ENCODE measurements at regions not wholly inside any gene's neighbourhood (a gene's known extent, or its start where the extent isn't known, plus 50 kb on each side); places are given as distances from the start of the nearest gene placed in this dataset.
"Not testable (repeated sequence)": the region's sequence is repeated elsewhere in the genome, so short reads cannot be mapped to it uniquely, and the experiment has no call there.

- no peak for DNase-seq (ENCODE audit: low read depth in 2 of 2)
Measured at GRCh38 chr3:72178463-72179106, 393.6 kb upstream of the PROK2 start.

GRCh38 chr3:72177075-72178050 lies 392.4 kb upstream of the PROK2 start:
- no peak for DNase-seq (ENCODE audit: low read depth in 2 of 2)

GRCh38 chr3:72176537-72177041 lies 391.6 kb upstream of the PROK2 start:
- no peak for DNase-seq (ENCODE audit: low read depth in 2 of 2)

- DNase-seq (ENCODE audit: low read depth in 2 of 2): no peak
Measured at GRCh38 chr3:72175296-72175858, 390.4 kb upstream of the PROK2 start.

- no peak for DNase-seq (ENCODE audit: low read depth in 2 of 2)
Measured at GRCh38 chr3:72174890-72175289, 389.9 kb upstream of the PROK2 start.

GRCh38 chr3:72174040-72174439 lies 389.1 kb upstream of the PROK2 start:
- DNase-seq (ENCODE audit: low read depth in 2 of 2): no peak

- no peak for DNase-seq (ENCODE audit: low read depth in 2 of 2)
Measured at GRCh38 chr3:72171946-72172345, 387.0 kb upstream of the PROK2 start.

GRCh38 chr3:72171463-72171881 lies 386.5 kb upstream of the PROK2 start:
- DNase-seq (ENCODE audit: low read depth in 2 of 2): no peak

- DNase-seq (ENCODE audit: low read depth in 2 of 2): no peak
Measured at GRCh38 chr3:72169561-72170472, 384.9 kb upstream of the PROK2 start.

GRCh38 chr3:72169120-72169519 lies 384.2 kb upstream of the PROK2 start:
- no peak for DNase-seq (ENCODE audit: low read depth in 2 of 2)

- DNase-seq (ENCODE audit: low read depth in 2 of 2): no peak
Measured at GRCh38 chr3:72165808-72166207, 380.9 kb upstream of the PROK2 start.

- DNase-seq (ENCODE audit: low read depth in 2 of 2): no peak
Measured at GRCh38 chr3:72165317-72165716, 380.4 kb upstream of the PROK2 start.

- no peak for DNase-seq (ENCODE audit: low read depth in 2 of 2)
Measured at GRCh38 chr3:72164635-72164978, 379.7 kb upstream of the PROK2 start.

GRCh38 chr3:72163809-72164634 lies 379.1 kb upstream of the PROK2 start:
- DNase-seq (ENCODE audit: low read depth in 2 of 2): no peak

GRCh38 chr3:72162649-72163184 lies 377.8 kb upstream of the PROK2 start:
- DNase-seq (ENCODE audit: low read depth in 2 of 2): no peak

- DNase-seq (ENCODE audit: low read depth in 2 of 2): no peak
Measured at GRCh38 chr3:72161881-72162595, 377.1 kb upstream of the PROK2 start.

GRCh38 chr3:72161285-72161684 lies 376.3 kb upstream of the PROK2 start:
- not testable (repeated sequence) for DNase-seq (ENCODE audit: low read depth in 2 of 2)

GRCh38 chr3:72160351-72160750 lies 375.4 kb upstream of the PROK2 start:
- no peak for DNase-seq (ENCODE audit: low read depth in 2 of 2)

GRCh38 chr3:72159487-72159886 lies 374.5 kb upstream of the PROK2 start:
- DNase-seq (ENCODE audit: low read depth in 2 of 2): no peak

Data from activated CD8-positive, alpha-beta memory T cell treated with anti-CD3 and anti-CD28 coated beads for 4 hours (primary cell).